ENCODE measurements at regions not wholly inside any gene's neighbourhood (a gene's known extent, or its start where the extent isn't known, plus 50 kb on each side); places are given as distances from the start of the nearest gene placed in this dataset.

DNA sequence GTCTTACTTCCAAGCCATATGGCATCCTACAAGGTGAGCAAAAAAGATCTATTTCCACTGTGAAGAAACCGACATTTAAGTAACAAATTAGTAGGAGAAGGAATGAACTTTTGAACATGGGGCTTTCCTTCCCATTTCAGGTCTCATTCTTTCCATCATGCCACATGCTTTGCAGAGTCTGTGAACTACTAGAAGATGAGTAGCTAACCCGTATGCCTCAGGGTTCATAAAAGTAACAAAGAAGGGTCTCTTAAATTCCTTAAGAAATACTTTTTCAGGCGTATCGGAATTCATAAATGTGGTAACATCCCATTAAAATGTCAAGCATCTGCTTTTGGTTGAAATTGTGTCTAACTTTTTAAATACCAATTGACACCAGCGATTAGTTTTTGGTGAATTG is 81.3 kb upstream of the TNS3 start:
- DNase-seq, result no peak

DNA sequence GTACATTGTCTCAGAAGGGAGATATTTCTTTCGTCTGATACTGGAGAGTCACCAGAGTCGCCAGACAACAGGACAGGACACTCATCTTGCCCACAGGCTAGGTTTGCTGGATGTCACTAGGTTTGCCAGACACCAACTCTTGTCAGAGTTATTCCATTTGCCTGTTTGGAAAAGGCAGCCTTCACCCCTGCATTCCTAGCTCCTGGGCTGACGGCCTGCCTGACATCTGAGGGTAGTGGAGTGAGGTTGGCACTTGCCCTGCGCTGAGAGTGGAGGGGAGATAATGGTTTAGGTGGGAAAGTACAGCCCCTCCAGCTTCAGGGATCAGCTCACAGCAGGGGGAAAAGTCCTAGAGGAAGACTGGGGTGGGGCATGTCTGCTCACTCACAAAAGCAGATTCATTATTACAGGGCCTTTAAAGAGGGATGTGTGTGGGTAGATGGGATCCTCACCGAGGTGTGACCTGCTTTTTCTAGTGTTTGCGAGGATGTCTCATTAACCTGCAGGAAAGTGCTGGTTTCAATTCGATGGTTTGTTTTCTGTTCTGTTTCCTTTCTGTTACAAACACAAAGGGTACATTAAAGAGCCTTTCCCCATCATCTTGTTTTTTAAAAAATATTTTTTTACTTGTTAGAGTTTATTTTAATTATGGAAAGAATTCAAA is 79.3 kb upstream of the TNS3 start:
- no peak for DNase-seq

DNA sequence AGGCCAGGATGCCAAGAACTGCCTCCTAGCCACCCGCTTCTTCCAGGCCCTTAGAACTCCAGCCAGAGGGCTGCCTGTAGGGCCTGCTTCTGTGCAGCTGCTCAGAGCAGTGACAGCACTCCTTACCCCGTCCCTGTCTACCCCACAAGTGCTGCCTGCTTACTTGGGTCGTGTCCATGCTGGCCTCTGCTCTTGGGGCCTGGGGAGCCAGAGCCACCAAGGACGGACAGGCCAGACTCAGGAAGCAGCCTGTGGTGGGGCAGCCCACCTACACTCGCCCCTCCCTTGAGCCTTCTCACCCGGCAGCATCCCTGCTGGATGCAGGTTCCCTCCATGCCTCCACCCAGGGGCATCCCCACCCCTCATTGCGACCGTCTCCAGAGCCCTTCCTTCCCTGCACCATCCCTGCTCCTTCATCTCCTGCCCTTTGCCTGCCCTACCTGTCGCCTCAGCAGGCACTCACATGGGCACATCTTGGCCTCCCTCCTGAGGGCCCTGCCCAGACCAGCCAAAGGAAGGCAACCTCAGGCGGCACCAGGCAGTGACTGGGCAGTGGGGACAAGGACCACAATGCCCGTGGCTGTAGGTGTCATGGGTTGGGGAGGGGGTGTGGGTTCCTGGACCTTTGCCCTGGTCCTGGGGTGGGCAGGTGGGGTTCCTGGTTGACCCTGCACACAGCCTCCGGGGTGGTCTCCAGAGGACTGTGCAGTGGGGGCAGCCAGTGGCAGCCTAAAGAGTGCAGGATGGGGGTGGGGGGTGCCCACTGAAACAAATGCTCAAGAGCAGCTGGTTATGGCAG is 78.0 kb upstream of the TNS3 start:
- DNase-seq, result no peak

DNA sequence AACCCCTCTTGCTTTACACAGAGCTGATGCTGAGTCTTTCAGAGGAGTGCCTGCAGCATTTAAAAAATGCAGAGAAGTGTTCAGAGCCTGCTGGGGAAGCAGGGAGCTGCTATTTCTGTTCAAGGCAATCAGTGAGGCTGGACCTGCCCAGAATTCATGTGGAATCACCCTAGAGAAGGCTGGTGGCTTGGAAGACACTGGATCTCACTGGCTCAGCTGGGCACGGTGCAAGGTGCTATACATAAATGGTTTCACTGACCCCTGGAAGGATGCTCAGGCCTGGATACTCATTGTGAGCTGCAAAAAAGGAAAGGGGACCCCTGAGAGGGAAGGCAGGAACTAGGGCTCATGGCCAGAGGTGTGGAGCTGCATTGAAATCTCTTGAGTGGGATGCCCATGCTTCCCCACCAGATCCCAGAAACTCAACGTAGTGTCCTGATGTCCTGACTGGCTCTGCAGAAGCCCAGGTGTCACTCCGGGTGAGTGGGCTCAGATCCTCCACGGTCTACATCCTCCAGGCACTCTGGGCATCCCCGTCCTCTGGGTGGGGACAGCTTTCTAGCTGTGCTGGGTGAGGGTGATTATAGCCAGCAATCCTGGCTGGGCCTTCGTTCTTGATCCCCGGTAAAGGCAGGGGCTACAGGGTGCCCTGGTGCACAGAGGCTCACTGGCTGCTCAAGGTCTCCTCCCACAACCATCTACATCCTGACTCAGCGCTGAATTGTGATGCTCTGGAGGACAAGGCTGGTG is 77.2 kb upstream of the TNS3 start:
- no peak for DNase-seq

DNA sequence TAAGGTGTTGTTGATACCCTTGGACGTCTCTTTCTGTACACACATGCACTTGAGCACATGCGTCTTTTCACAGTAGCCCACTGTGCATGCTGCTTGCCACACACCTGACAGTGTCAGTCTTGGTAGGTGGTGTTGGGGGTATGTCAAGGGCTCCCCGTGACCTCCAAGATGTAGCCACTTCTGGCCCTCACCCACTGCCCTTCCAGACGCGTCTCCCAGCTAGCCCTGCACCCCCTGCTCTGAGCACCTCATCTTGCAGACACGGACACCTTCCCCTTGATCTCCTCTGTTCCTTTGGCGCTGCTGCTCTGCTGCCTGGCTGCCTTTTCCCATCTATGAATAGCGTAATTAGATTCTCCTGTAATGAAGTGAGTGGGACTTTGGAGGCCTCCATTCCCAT is 75.2 kb upstream of the TNS3 start:
- no peak for DNase-seq

DNA sequence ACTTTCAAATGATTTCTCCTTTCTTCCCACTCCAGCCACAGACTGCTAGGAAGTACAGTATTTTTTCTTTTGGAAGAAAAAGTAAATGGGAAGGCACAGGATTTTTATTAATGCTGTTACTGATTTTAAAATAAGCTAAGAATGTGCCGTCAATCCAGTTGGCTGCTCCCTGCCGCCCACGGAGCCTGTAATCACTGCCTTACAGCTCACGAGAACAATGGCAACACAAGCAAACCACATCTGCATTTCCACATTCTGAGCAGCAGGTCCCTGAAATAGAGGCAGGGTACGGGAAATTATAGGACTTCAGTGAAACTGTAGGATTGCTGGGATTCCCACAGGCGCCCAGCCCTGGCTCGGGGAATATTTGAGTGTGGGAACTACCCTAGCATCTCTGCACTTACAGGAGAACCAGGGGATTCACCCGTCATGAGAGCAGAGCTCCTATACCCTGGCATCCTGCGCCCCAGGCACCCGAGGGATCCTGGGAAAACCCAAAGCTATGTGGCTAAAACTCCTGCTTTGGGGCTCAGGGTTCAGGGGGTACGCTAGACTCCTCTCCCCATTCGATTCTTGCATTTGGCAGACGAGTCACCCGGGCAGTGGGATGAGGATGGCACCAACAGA is 72.9 kb upstream of the TNS3 start:
- DNase-seq, result peak; percentile 79 to 90 (median 88)

DNA sequence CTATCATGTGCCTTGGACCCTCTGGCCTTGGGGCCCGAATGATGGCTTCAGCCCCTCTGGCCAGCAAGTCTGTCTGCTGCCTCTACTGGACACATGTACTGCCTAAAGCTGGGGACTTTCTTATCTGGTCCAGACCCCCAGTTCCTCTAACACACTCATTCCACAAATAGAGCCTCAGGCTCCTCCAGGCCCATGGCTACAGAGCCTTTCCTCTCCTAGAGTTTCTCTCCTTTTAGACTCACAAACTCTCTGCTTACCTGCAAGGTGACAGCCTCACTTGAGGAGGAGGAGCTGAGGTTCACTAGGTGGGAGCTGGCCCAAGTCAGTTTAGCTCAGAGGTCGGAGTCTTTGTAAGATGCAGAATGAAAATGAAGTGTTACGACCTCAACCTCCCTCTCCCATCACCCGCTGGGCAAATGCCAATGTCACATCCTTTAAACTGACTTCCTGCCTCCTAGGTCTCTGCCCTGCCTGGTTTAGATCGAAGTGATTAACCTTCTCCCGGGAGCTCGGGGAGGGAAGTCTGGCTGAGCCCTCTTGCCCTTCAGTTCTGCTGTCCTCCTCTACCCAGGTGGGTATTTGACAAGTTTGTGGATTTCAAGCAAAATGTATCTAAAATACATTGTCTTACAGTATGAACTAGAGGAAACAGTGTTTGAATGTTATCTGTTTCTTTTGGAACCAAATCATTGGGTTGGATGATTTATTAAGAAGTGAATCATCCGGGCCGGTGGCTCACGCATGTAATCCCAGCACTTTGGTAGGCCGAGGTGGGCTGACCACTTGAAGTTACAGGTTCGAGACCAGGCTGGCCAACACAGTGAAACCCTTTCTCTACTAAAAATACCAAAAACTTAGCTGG is 71.9 kb upstream of the TNS3 start:
- no peak for DNase-seq

DNA sequence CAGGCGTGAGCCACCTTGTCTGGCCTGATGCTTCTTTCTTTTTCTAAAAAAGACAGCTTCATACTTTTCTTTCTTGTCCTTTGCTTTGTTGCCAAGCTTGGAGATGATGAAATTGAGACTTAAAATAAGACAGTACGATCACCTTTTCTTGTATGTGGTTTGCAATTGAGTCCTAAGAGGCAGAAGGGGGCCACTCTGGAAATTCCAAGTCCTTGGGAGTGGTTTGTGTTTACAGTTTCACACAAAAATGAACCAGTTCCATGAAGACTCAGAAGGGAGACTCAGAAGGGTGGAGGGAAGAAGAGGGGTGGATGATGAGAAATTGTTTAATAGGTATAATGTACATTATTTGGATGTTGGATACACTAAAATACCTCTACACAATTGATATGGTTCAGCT is 70.7 kb upstream of the TNS3 start:
- no peak for DNase-seq

DNA sequence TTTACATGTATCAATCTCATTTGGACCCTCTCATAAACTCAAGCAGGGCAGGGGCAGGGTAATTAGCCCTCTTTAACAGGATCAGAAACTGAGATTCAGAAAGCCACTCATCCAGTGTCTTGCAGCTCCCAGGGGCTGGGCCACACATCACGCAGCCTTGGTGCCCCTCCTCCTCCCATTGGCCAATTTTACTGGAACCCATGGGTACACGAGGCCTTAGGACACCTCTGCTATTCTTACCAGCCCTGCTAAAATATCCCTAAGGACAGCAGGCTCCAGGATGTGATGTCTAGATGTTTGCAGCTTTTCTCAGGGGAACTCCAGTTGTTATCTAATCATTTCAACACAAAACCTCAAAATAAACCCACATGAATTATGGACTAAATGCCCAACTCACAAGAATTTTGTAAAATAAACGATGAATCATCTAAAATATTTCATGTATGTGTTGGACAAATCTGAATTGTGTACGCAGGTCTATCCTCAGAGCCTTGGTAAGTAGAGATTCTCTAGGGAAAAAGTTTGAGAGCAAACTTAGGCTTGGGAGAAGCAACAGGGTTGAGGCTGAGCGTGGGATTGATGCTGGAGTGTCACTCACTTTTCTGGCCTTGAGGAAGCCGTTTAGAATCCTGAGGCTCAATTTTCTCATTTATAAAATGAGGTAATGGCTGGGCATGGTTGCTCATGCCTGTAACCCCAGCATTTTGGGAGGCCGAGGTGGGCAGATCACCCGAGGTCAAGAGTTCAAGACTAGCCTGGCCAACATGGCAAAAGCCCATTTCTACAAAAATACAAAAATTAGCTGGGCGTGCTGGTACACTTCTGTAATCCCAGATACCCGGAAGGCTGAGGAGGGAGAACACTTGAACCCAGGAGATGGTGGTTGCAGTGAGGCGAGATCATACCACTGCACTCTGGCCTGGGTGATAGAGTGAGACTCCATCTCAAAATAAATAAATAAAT is 69.7 kb upstream of the TNS3 start:
- DNase-seq, result peak in 3 of 4 experiments; percentile 34 to 66 (median 37)

DNA sequence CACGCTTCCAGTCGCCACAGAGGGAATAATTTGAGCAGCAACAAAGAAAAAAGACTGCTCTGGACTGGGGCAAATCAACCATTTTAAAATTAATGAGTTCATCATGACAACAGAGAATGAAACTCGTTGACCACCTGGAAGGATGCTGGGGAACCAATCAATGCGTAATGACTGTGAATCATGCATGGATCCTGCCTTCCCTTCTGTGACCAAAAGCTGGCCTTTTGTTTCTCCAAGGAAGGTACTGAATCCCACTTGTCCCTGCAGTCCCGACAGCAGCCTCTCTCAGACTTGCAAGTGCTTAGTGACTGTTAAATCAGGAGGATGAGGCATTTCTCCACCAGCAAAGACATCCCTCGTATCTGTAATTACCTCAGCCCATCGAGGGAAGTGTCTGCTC is 68.0 kb upstream of the TNS3 start:
- DNase-seq, result no peak

DNA sequence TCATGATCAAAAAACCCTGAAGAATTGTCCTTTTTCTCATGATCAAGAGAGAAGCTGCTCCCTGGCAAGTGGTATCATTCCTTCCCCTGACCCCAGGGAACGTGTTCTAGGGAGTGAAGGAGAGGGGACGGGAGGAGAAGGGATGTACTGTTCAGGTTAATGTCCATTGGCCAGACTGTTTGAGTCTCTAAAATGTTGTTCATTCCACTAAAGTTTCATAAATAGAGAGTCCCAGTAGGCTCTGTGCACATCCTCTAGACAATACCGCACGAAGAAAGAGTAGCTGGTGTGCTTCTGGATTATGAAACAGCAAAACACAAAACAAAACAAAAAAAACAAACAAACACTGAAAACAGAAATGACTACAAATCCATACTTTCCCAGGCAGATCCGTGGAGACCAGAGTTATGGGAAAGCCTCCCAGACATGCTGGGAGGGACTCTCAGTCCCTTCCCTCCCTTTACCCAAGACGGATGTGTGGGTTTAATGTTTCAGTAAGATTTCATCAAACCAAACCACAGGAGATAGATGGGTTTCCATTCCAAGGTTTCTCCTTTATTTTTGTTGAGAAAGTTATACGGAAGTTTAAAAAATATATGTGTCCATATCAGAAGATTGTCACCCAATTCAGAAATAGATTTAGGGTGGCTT is 66.5 kb upstream of the TNS3 start:
- DNase-seq, result peak in 3 of 4 experiments; percentile 27 to 54 (median 45)

DNA sequence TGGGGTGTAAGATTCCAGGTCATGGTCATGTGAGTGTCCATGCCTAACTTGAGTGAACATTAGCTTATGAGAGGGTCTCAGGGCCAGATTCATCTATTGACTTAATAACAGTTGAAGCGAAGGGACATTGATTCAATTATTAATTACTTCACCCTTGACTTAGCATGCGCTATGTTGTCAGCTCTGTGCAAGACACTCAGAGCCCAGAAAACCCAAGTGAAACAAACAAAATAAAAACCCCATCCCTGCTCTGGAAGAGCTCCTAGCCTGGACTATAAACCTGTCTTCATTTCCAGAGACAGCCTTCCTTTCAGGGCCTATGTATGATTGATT is 66.0 kb upstream of the TNS3 start:
- DNase-seq, result no peak

DNA sequence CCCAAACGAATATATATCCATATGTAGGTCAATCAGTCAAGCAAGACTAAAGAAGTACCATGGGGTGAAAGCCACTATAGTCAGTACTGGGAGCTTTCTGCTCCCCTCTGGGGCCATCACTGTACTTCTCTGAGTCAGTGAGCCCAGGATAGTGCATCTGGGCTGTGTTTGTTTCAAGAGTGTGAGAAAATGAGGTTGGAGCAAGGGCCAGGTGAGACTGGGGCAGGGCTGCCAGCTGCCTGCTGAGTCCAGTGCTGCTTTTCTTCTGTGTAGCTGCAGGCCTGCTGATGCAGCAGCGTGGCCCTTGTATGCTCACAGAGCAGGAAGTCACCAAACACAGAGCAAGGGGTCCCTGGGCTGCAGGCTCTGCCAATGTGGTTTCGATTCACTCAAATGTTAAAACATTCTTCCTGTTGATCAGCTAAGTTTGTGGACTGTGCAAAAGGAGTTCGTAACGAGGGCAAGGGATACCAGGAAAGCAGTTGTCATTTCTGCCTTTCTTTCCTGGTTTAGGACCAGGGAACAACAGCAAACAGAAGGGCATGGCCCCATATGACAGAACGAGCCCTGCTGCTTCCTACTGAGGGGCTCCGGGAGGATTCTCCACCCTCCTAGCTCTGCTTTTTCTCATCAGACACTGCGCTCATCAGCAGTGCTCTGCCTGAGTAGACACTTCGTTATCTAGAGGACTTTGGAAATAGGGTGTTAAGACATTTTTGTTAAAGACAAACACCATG is 65.4 kb upstream of the TNS3 start:
- peak in 3 of 4 experiments; percentile 48 to 61 (median 51) for DNase-seq

DNA sequence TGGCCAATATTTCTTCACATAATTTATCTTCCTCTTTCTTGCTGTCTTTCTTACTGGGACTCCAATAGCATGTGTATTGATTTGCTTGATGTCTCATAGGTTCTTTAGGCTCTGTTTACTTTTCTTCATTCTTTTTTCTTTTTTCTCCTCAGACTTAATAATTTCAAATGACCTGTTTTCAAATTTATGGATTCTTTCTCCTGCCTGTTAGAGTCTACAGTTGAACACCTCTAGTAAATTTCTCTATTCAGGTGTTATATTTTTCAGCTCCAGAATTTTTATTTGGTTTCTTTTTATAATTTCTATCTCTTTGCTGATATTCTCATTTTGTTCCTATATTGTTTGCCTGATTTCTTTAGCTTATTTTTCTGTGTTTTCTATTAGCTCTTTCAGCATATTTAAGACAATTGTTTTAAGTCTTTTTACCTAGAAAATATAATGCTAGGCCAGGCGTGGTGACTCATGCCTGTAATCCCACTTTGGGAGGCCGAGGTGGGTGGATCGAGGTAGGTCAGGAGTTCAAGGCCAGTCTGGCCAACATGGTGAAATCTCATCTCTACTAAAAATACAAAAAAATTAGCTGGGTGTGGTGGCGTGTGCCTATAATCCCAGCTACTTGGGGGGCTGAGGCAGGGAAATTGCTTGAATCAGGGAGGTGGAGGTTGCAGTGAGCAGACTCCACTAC is 61.9 kb upstream of the TNS3 start:
- no peak for DNase-seq

DNA sequence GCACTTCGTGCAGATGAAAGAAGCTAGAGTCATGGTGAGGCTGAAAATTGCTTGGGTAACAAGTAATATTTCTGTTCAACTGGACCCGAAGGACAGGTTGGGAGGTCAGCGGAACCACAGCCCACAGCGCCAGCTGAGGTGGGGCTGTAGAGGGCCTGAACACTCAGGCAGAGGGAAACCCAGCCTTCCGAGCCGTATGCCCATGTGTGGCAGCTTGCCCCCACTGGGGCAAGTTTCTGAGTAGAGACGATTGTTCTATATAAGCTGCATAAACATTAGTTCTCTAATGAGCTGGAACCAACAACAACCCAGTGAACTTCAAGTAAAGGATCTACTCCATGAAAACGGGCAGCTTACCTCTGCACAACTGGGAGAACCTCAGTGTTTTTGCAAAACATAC is 58.4 kb upstream of the TNS3 start:
- DNase-seq, result no peak

DNA sequence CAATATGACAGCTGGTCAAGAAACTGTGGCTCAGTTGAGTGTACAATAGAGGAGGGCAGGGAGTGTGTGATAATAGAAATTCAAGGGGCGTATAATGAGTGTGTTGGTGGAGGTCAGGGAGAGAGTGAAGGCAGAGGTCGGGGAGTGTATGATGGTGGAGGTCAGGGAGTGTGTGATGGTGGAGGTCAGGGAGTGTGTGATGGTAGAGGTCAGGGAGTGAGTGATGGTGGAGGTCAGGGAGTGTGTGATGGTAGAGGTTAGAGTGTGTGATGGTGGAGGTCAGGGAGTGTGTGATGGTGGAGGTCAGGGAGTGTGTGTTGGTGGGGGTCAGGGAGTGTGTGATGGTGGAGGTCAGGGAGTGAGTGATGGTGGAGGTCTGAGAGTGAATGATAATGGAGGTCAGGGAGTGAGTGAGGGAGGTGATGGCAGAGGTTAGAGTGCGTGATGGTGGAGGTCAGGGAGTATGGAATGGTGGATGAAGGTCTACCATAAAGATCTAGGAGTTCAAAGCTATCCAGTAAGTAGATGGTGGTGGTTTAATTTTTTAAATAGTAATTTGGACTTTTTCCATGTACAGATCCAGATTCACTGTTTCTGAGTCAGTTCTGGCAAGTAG is 57.7 kb upstream of the TNS3 start:
- no peak for DNase-seq

DNA sequence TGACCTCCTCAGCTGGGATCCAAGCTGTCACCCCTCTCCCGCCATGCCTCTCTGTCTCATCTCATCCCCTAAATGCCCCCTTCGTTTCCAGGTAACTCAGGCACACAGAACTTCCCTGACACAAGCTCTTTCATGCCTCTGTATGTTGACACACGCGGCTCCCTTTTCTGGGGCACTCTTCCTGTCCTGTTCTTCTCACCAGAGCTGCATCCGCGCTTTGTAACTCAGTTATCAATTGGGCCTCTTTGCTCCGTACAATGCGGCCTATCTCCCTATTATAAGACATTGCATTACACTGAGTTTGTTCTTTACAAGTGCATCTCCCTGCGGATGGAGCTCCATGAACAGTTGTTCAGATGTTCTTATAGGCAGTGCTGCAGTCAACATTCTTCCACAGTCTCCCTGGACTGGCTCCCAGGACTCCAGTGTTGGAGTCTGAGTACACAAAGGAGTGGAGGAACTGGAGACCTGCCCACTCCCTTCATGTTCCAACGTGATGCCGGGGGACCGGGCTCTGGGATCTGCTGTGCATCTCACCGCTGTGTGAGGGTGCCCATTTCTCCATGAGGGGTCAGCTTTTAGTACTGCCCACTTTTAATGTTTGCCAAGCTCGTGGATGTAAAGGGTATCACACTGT is 56.9 kb upstream of the TNS3 start:
- DNase-seq, result no peak

Measured in suppressor macrophage (primary cell).